Endothelial cell of umbilical vein (primary cell): ENCODE measurements at regions not wholly inside any gene's neighbourhood (a gene's known extent, or its start where the extent isn't known, plus 50 kb on each side); places are given as distances from the start of the nearest gene placed in this dataset.

Experiments used
- CTCF ChIP-seq, 2 donors: IDR thresholded peaks; 1 replicate in 1 of 2; 2 replicates in 1 of 2; pipeline ENCODE4 v1.5.1; 2011; ENCODE audit warnings: low read length in 2 of 2, mild to moderate bottlenecking in 2 of 2, moderate library complexity in 2 of 2, control low read depth in 1 of 2, inconsistent platforms in 1 of 2, low read depth in 1 of 2; ENCODE audit not compliant: insufficient read depth in 1 of 2; ENCODE audit errors: extremely low read depth in 1 of 2
- EZH2 ChIP-seq: IDR thresholded peaks from 2 replicates; pipeline ENCODE4 v1.6.1; 2012; ENCODE audit warnings: borderline replicate concordance, low read depth, mild to moderate bottlenecking, moderate library complexity, low read length, inconsistent platforms; ENCODE audit not compliant: severe bottlenecking
- JUN ChIP-seq: IDR thresholded peaks from 2 replicates; pipeline ENCODE4 v1.6.1; 2011; ENCODE audit warnings: borderline replicate concordance, low read depth; ENCODE audit not compliant: insufficient read length, insufficient read depth
- MAX ChIP-seq: IDR thresholded peaks from 2 replicates; pipeline ENCODE4 v1.6.1; 2011; ENCODE audit not compliant: insufficient read depth, insufficient read length
- MYC ChIP-seq: IDR thresholded peaks from one replicate; pipeline ENCODE4 v1.6.1; 2011; ENCODE audit warnings: mild to moderate bottlenecking, low read depth, low read length
- POLR2A ChIP-seq: IDR thresholded peaks from 2 replicates; pipeline ENCODE4 v1.6.1; 2012; ENCODE audit warnings: low read depth, mild to moderate bottlenecking, control low read depth, low read length
- POLR2AphosphoS5 ChIP-seq: IDR thresholded peaks from 2 replicates; pipeline ENCODE4 v1.6.1; 2012; ENCODE audit warnings: low read depth, mild to moderate bottlenecking, control low read depth, low read length, moderate library complexity; ENCODE audit not compliant: insufficient read depth

DNA sequence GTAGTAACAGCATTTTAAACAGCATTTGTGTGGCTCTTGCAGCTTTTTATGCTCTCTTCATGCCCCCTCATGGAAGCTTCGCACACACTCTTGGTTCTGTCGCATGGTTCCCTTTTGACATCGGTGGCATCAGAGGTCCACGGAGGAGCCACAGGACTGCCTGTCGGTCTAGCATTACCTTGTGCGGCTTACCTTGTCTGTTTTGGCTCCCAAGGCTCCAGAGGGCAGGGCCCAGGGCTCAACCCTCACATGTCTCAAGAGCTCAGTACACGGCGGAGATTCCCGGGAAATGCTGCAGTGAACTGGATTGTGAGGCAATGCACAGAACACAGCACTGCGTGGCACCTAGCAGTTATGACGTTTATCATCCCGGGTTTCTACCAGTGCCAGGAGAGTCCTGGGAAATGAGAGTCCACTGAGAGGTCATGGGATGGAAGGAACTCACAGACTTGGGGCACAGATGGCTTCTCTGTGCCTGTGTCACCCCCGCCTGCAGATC lies 1015.8 kb downstream of the TBC1D22A start:
- TF ChIP-seq POLR2A (no peak), CTCF (IDR thresholded peaks at IDR 0.05; ENCODE audit: extremely low read depth in 1 of 2, insufficient read depth in 1 of 2, low read depth in 1 of 2, low read length in 2 of 2) (no peak), POLR2AphosphoS5 (no peak), MYC (no peak), JUN (no peak), EZH2 (no peak), MAX (no peak)
